ENCODE measurements at regions not wholly inside any gene's neighbourhood (a gene's known extent, or its start where the extent isn't known, plus 50 kb on each side); places are given as distances from the start of the nearest gene placed in this dataset.
"Not testable (repeated sequence)": the region's sequence is repeated elsewhere in the genome, so short reads cannot be mapped to it uniquely, and the experiment has no call there.

DNA sequence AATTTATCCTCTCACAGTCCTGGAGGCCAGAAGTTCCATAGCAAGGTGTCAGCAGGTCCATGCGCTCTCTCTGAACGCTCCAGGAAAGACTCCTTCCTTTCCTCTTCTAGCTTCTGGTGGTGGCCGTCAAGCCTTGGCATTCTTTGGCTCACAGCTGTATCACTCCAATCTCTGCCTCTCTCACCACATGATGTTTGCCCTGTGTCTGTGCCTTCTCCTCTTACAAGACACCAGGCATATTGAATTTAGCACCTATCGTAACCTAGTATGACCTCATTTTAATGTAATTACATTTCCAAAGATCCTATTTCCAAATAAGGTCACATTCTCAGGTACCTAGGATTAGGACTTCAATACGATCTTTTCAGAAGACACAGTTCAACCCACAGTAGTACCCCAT lies 428.5 kb downstream of the CD83 start:
- DNase-seq: no peak

DNA sequence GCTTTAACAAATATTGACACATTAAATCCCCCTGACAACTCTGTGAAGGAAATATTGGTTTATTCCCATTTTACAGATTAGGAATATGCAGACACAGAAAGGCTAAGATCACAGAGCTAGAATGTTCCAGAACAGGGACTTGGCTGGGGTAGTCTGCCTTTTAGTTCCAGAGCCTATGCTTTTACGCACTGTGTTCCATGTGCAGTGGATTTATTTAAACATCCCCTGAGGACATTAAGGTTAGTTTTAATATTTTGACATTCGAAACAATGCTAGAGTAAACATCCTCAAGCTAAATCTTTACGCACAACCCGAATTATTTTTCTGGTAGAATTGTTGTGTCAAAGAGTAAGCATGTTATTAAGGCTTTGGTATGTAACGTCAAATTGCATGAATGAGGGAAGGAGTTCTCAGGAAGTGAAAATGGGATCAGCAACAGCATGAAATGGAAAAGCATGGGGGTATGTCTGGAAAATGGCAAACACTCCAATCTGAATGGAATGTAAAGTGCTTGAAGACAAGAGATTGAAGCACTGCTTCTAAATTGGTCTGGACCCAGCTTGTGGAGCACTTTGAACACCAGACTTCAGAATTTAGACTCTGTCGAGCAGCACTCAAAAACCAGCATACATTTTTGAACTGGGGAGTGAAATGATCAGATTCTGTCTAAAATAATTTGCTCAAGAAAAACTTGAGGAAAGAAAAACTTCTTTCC lies 429.9 kb downstream of the CD83 start:
- no peak for DNase-seq

DNA sequence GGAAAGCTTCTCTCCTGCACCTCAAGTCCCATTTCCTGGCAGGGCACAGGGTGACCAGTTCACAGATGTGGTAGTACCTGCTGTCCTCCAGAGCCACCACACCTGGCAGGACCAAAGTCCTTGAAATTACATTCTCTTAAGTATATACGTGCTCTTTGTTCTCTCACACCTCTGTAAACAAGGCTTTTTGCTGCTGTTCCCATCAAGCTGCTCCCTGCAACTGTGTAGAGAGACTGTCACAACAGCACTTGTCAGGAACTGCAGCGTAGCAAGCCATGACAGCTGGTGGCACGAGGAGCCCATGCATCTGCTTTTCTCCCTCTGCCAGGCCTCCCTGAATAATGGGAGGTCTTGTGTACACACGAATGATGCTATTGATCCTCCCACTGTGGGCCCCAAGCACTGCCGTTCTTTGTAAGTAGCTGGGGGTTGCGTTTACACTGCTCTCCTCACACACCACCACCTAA lies 431.8 kb downstream of the CD83 start:
- DNase-seq: no peak

DNA sequence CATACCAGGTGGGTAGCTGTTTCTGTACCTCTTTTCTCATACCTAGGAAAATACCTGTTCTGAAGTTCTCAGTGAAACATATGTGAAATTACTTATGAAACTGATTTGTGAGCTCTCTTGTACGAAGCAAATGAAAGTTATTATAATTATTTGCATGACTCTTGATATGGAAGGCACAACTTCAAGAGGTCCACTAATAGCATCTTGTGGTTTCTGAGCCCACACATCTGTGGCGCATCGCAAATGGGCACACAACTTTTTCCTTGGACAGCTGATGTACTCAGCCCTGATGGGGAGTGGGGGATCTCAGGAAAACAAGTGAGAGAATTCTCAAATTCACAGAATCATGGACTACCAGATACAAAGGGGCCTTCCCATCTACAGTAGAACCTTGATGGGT lies 432.3 kb downstream of the CD83 start:
- DNase-seq: no peak

DNA sequence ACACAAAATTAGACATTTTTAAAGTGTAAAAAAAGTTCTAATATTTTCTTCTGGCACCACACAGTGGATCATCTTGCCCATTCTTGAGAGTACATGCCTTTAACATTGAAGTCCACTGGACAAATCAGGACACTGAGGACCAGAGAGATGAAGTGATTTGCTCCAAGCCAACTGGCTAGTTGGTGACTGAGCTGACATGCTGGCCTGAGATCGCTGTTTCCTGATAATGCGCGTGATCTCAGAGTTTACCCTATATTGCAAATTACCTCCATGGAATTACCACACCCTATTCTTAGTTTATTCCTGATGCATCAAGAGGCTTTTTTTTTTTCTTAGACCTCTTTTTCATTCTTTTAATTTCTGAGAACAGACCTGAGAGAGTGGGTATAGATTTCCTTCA lies 432.8 kb downstream of the CD83 start:
- no peak for DNase-seq

DNA sequence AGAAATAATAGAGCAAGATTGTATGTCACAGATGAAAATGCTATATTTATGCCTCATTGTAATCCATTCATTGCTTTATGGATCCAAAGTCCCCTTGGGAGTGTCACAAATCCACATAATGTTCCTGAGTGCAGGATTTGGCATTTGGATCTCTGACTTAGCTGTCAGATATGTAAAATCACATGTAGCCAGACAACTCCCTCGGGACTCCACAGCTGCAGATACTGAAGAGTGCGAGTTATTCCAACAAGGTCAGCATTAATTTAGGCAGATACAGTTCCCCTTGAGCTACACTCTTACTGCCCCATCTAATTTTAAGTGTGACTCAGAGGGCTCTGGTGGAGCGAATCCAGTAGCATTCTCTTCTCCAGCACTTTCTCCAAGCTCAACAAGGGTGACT lies 433.2 kb downstream of the CD83 start:
- peak; percentile 25 for DNase-seq

DNA sequence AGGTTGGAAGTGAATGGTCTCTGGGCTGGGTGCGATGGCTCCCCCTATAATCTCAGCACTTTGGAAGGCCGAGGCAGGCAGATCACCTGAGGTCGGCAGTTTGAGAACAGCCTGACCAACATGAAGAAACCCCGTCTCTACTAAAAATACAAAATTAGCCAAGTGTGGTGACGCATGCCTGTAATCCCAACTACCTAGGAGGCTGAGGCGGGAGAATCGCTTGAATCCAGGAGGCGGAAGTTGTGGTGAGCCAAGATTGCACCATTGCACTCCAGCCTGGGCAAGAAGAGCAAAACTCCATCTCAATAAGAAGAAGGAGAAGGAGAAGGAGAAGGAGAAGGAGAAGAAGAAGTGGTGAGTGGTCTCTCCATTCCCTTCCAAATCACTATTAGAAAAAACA lies 434.0 kb downstream of the CD83 start:
- peak; percentile 29 for DNase-seq

DNA sequence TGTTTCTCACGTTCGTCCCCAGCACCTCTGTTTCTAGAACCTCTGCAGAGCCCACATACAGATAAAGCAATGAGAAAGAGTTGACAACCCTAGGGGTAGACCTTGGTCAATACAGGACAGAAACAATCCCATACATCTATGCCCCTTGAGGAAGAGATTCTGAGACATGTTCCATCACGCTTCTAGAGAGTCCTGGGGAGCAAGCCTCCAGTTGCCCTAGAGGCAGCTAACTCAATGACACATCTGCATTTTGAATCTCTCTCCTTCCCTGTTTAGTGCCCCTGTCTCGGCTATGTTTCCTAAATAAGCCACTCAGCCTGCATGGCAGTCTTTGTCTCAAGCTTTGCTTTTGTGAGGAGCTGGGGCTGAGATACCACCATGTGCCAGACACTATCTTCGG lies 435.3 kb downstream of the CD83 start:
- DNase-seq: no peak

DNA sequence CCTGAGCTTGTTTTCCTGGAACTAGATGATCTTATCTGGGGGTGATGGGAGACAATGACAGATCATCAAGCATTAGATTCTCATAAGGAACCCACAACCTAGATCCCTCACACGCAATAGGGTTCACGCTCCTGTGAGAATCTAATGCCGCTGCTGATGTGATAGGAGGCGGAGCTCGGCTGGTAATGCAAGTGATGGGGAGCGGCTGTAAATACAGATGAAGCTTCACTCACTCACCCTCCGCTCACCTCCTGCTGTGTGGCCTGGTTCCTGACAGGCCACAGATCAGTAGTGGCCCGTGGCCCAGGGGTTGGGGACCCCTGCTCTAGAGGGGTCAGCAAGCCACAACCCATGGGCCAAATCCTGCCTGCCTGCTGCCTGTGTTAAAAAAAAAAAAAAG lies 435.9 kb downstream of the CD83 start:
- no peak for DNase-seq

DNA sequence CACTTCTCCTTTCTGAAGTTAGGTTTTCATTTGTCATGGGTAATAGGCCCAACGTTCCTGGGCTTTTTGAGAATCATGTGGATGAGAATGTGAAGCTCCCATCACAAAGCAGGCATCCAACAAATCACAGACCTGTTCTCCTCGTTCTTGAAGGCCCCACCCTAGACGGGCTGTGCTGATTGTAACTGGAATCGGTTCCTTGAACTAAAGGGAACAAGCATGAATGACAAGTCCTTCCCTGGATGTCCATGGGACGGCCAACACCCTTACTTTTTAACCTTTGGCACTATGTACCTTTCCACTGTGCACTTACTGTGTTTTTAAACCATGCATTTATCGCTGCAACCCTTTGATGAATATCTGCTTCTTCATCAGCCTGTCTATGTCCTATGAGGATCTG lies 438.2 kb downstream of the CD83 start:
- DNase-seq: no peak

DNA sequence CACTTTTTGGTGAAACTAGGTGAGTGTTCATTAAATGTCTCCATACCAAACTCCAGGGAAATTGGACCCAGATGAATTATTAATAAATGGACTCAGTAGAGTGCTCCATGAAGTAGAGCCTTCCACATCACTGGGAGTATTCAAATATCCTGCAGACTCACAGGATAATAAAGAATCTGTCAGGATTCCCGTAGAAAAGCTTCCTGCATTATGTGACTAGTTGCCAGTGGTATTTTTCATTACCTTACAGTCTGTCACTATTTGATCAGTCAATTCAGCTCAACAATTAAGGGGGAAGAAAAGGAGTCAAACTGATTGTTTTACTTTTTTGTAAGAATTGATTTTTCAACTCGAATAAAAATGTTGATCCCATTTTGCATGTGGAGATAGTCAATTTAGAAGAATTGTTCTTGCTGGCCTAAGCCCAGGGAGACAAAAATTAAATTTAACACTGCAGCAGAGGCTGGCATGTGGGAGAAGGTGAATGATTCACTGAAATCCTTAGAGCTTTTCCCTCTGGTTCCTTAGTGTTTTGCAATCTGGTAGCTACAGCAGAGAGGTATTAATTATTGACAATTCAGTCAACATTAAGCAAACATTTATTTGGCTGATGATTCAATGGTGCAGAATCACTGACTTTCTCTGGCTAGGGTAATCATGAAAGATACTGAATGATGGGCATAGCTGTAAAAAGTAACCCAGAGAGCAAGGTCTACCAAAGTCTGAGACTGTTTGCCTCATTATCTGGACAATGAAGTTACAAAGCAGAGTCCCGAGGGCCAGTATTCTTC lies 442.4 kb downstream of the CD83 start:
- no peak for DNase-seq

DNA sequence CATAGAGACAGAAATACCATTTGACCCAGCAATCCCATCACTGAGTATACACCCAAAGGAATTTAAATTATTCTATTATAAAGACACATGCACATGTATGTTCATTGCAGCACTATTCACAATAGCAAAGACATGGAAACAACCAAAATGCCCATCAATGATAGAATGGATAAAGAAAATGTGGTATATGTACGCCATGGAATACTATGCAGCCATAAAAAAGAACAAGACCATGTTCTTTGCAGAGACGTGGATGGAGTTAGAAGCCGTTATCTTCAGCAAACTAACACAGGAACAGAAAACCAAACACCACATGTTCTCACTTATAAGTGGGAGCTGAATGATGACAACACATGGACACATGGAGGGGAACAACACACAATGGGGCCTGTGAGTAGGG lies 444.0 kb downstream of the CD83 start:
- not testable (repeated sequence) for DNase-seq

DNA sequence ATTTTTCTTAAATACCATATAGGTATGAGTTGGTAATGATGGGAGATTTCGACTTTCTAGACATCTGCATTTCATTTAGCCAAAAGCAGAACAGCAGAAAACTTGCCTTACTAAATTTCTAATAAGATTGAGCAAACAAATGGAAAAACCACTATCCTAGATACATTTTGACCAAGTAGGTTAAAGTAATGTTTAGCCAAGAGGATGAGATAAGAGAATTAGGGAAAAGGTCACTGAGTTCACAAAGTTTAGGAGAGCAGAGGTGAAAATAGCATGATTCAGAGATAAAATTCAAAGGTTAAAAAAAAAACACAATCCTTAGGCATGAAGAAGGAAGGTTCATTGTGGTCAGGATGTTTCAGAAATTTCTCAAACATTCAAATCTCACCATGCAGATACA lies 450.3 kb downstream of the CD83 start:
- DNase-seq: no peak

DNA sequence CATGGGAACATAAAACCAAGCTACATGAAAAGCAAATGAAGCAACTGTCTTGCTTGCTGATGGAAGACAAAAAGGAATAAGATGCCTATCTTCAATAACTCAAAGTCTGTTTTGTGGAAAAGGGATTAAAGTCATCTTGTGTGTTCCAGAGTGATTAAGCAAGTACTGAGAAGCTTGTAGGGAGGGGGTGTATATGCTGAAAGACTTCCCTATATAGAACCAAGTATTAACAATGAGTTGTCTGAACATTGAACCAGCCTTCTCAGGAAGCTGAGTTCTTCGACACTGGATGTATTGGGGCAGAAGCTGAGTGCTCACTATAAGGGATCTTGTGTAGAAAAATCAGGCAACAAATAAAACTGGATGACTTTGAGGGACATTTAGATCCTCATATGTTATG lies 451.8 kb downstream of the CD83 start:
- DNase-seq: peak; percentile 37

DNA sequence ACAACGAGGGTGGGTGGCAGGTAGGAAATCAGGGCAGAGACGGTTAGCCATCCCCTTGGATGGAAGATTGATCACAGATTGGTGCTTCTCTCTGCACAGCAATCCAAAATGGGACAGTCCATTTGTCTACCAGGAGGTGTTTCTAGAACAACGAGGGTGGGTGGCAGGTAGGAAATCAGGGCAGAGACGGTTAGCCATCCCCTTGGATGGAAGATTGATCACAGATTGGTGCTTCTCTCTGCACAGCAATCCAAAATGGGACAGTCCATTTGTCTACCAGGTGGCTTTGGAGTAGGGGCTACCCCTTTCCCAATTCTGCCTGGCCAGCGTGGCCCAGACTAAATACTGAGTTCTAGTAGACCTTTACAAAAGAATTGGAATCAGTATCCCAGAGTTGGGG lies 452.3 kb downstream of the CD83 start:
- not testable (repeated sequence) for DNase-seq

DNA sequence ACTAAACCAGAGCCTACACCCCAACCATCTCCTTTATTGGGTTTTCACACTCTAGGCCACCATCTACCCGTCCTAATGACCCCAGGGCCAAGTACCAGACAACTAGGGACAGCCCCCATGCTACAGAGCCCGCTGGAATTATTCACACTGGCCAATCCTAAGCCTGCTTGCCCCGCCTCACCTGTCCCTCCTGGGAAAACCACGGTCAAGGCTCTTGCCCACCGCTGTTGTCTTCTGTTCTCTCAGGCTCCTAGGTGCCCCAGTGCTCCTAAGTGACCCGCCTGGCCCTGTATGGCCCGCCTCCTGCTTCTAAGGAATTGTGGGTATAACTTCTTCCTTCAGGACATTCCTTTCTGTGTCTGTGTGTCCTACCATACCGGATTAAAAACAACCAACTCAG lies 453.4 kb downstream of the CD83 start:
- DNase-seq: no peak

DNA sequence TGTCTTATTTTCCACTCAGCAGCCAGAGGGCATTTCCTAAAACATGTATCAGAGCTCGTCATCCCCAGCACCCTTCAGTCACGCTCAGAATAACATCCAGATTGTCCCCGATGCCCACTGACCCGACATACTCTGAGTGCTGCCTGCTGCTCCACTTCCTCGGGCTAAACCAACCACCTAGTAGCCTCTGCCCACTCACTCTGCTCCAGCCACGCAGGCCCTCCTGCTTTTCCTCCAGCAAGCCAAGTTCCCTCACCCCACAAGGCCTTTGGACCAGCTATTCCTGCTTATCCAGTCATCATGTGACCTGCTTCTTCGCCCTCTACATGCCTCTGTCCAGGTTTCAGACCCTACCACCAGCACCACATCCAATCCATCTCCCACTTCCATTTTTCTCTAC lies 454.2 kb downstream of the CD83 start:
- DNase-seq: no peak

DNA sequence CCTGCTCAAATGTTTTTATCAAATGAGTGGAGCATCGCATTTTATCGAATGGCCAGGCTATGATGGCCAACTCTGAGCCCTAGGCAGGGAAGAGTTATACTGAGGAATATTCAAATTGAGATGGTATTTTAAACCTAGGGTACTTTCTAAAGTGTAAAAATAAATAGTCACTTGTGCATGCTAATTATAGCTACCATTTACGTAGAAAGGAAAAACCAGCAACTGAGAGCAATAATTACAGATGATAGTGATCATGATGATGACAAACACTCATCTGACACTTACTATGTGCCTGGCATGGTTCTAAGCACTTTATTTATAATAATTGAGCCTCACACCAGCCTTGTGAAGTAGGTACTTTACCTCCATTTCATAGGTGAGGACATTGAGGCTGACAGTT lies 455.7 kb downstream of the CD83 start:
- DNase-seq: no peak

DNA sequence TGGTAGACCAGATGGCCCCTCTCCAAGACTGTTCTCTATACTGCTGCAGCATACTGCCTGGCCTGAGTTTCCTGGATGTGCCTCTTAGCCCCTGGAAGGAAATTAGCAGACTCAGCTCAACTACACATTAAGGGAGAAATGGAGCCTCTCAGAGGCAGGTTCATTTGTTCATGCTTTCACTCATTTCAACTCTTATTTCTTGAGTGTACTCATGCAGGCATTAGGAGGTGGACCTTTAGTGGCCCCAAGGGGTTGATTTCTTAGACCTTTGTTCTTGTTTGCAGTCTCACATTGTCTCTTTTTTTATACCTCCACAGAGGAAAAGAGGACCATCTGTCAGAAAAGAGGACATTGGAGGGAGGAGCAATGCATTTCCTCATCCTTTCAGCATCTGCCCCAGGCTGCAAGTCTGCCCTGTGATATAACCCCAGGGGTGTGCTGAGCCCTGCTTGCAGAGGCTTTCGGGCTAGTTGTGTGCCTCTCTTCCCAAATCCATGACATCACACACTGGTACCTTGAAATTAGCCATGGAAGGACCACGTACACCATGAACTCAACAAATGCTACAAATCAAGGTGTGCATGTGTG lies 456.2 kb downstream of the CD83 start:
- no peak for DNase-seq

DNA sequence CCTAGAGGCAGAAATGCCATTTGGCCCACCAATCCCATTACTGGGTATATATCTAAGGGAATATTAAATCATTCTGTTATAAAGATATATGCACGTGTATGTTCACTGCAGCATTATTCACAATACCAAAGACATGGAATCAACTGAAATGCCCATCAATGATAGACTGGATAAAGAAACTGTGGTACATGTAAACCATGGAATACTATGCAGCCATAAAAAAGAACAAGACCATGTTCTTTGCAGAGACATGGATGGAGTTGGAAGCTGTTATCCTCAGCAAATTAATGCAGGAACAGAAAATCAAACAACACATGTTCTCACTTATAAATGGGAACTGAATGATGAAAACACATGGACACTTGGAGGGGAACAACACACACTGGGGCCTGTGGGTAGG lies 458.4 kb downstream of the CD83 start:
- DNase-seq: no peak

DNA sequence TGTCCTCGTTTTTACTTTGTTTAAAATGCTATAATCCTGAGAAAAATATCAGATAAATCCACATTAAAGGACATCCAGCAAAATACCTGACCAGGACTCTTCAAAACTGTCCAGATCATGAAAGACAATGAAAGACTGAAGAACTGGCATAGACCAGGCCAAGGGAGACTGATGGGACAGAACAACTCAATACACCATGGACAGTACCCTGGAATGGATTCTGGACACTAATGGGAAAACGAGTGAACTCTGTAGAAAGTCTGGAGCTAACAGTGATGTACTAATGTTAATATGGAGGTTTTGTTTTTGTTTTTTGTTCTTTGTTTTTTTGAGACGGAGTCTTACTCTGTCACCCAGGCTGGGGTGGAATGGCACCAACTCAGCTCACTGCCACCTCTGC lies 461.4 kb downstream of the CD83 start:
- no peak for DNase-seq

DNA sequence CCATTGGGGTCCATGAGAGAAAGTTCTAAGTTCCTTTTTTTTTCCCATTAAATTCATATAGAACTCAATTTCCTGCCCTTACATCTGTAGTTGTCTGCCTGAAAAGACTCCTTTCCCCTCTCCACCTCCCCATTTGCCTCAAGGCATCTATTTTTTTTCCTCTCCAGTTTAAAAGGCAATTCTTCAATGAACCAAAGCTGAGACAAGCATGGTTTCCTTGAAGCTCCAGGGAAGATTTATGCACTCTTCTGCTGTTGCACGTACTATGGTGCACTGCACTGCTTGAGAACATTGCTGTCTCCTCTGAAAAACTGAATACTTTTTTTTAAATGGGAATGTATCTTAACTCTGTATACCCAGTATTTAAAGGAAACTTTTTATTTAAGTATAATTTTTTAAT lies 465.2 kb downstream of the CD83 start:
- DNase-seq: no peak

DNA sequence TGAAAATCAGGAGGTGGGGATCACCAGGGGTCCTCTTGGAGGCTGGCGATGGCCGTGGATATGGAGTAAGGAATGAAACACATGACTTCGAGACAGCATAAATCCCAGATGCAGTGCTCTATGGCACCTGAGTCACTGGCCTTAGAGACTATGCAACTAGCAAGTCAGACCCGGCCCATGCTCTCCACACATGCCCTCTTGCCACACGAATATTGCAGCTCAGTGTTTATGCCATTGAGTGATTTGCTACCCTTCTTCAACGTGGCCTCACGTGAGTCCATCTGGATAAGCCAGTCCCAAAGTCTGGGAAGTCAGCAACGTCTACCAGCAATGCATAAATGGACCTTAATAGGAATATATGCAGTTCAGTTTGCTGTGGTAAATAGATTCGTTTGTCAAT lies 466.3 kb downstream of the CD83 start:
- no peak for DNase-seq

DNA sequence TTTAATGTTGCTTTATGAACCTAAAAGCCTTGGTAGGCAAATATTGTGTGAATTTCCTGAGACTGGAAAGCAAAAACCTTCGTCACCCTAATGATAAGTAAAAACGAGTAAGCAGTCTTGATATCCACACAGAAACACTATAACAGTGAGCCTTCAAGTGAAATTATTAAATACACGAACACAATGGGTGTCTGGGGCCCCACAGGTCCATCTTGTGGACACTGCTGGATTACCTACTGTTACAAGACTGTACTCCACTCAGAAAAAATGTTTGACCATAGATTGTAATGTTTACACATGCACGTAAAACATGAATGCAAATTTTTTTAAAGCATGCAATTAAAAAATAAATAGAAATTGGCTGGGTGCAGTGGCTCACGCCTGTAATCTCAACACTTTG lies 466.9 kb downstream of the CD83 start:
- no peak for DNase-seq

All from suppressor macrophage treated with lipopolysaccharide for 4 hours (primary cell).